ENCODE measurements at regions not wholly inside any gene's neighbourhood (a gene's known extent, or its start where the extent isn't known, plus 50 kb on each side); places are given as distances from the start of the nearest gene placed in this dataset.
"Not testable (repeated sequence)": the region's sequence is repeated elsewhere in the genome, so short reads cannot be mapped to it uniquely, and the experiment has no call there.

- DNase-seq (ENCODE audit: low spot score): no peak
- intact Hi-C loops (cut with DNase I): no loop called here
These were observed 1586.4 kb upstream of the SPRY2 start for GRCh38 chr13:81927347-81927746.

- intact Hi-C loops (cut with DNase I): no loop called here
- no peak for DNase-seq (ENCODE audit: low spot score)
These were observed 1576.9 kb upstream of the SPRY2 start for GRCh38 chr13:81917810-81918209.

- no peak for DNase-seq (ENCODE audit: low spot score)
- intact Hi-C loops (cut with DNase I): no loop called here
These were observed 1575.5 kb upstream of the SPRY2 start for GRCh38 chr13:81916461-81916860.

- no peak for DNase-seq (ENCODE audit: low spot score)
- intact Hi-C loops (cut with DNase I): no loop called here
These were observed 1567.0 kb upstream of the SPRY2 start for GRCh38 chr13:81907787-81908372.

GRCh38 chr13:81888855-81889254, 1547.9 kb upstream of the SPRY2 start:
- intact Hi-C loops (cut with DNase I): no loop called here
- DNase-seq (ENCODE audit: low spot score): no peak

- intact Hi-C loops (cut with DNase I): no loop called here
- DNase-seq (ENCODE audit: low spot score): no peak
These were observed 1534.0 kb upstream of the SPRY2 start for GRCh38 chr13:81874681-81875661.

- intact Hi-C loops (cut with DNase I): no loop called here
- DNase-seq (ENCODE audit: low spot score): no peak
These were observed 1533.3 kb upstream of the SPRY2 start for GRCh38 chr13:81874253-81874652.

GRCh38 chr13:81872581-81872980, 1531.7 kb upstream of the SPRY2 start:
- intact Hi-C loops (cut with DNase I): no loop called here
- DNase-seq (ENCODE audit: low spot score): no peak

- DNase-seq (ENCODE audit: low spot score); intact Hi-C loops (cut with DNase I): not testable (repeated sequence)
These were observed 1530.9 kb upstream of the SPRY2 start for GRCh38 chr13:81871751-81872325.

GRCh38 chr13:81848291-81848690, 1507.4 kb upstream of the SPRY2 start:
- DNase-seq (ENCODE audit: low spot score): no peak
- intact Hi-C loops (cut with DNase I): no loop called here

GRCh38 chr13:81846771-81847170, 1505.8 kb upstream of the SPRY2 start:
- intact Hi-C loops (cut with DNase I): no loop called here
- no peak for DNase-seq (ENCODE audit: low spot score)

GRCh38 chr13:81821259-81821658, 1480.3 kb upstream of the SPRY2 start:
- intact Hi-C loops (cut with DNase I): no loop called here
- peak; percentile 50 for DNase-seq (ENCODE audit: low spot score)

GRCh38 chr13:81800433-81800832, 1459.5 kb upstream of the SPRY2 start:
- no peak for DNase-seq (ENCODE audit: low spot score)
- intact Hi-C loops (cut with DNase I): no loop called here

GRCh38 chr13:81795710-81796109, 1454.8 kb upstream of the SPRY2 start:
- intact Hi-C loops (cut with DNase I): no loop called here
- no peak for DNase-seq (ENCODE audit: low spot score)

- intact Hi-C loops (cut with DNase I): no loop called here
- no peak for DNase-seq (ENCODE audit: low spot score)
These were observed 1450.7 kb upstream of the SPRY2 start for GRCh38 chr13:81791641-81792040.

- DNase-seq (ENCODE audit: low spot score): no peak
- intact Hi-C loops (cut with DNase I): no loop called here
These were observed 1440.5 kb upstream of the SPRY2 start for GRCh38 chr13:81781471-81781870.

GRCh38 chr13:81779876-81780275, 1439.0 kb upstream of the SPRY2 start:
- intact Hi-C loops (cut with DNase I): no loop called here
- no peak for DNase-seq (ENCODE audit: low spot score)

- DNase-seq (ENCODE audit: low spot score): no peak
- intact Hi-C loops (cut with DNase I): no loop called here
These were observed 1437.4 kb upstream of the SPRY2 start for GRCh38 chr13:81778350-81778749.

- no peak for DNase-seq (ENCODE audit: low spot score)
- intact Hi-C loops (cut with DNase I): no loop called here
These were observed 1432.3 kb upstream of the SPRY2 start for GRCh38 chr13:81773263-81773662.

- no peak for DNase-seq (ENCODE audit: low spot score)
- intact Hi-C loops (cut with DNase I): no loop called here
These were observed 1431.0 kb upstream of the SPRY2 start for GRCh38 chr13:81771951-81772350.
